GM19035 (cell line): ENCODE measurements at regions not wholly inside any gene's neighbourhood (a gene's known extent, or its start where the extent isn't known, plus 50 kb on each side); places are given as distances from the start of the nearest gene placed in this dataset.
"Not testable (repeated sequence)": the region's sequence is repeated elsewhere in the genome, so short reads cannot be mapped to it uniquely, and the experiment has no call there.

Experiments used
- ATAC-seq: cut with Tn5 transposase; IDR thresholded peaks from one replicate; pipeline ENCODE4 v1.9.1; 2021; ENCODE audit not compliant: unreplicated experiment

GRCh38 chr10:46792657-46793357 lies 118.4 kb upstream of the PTPN20 start:
- not testable (repeated sequence) for ATAC-seq

GRCh38 chr10:46796351-46796750 lies 114.9 kb upstream of the PTPN20 start:
- ATAC-seq = not testable (repeated sequence)

GRCh38 chr10:46802010-46802409 lies 109.2 kb upstream of the PTPN20 start:
- ATAC-seq = not testable (repeated sequence)

GRCh38 chr10:46803082-46803481 lies 108.1 kb upstream of the PTPN20 start:
- not testable (repeated sequence) for ATAC-seq

- ATAC-seq = not testable (repeated sequence)
Observed at GRCh38 chr10:46810222-46810621, 101.0 kb upstream of the PTPN20 start.

- ATAC-seq = not testable (repeated sequence)
Observed at GRCh38 chr10:46816126-46816525, 95.1 kb upstream of the PTPN20 start.

- ATAC-seq = not testable (repeated sequence)
Observed at GRCh38 chr10:46840393-46841050, 70.7 kb upstream of the PTPN20 start.

- ATAC-seq = not testable (repeated sequence)
Observed at GRCh38 chr10:46841051-46841593, 70.1 kb upstream of the PTPN20 start.

GRCh38 chr10:46845194-46845593 lies 66.0 kb upstream of the PTPN20 start:
- not testable (repeated sequence) for ATAC-seq

GRCh38 chr10:46845640-46846039 lies 65.6 kb upstream of the PTPN20 start:
- not testable (repeated sequence) for ATAC-seq

- ATAC-seq = not testable (repeated sequence)
Observed at GRCh38 chr10:46860753-46861152, 50.5 kb upstream of the PTPN20 start.
